ENCODE measurements at regions not wholly inside any gene's neighbourhood (a gene's known extent, or its start where the extent isn't known, plus 50 kb on each side); places are given as distances from the start of the nearest gene placed in this dataset.

DNA sequence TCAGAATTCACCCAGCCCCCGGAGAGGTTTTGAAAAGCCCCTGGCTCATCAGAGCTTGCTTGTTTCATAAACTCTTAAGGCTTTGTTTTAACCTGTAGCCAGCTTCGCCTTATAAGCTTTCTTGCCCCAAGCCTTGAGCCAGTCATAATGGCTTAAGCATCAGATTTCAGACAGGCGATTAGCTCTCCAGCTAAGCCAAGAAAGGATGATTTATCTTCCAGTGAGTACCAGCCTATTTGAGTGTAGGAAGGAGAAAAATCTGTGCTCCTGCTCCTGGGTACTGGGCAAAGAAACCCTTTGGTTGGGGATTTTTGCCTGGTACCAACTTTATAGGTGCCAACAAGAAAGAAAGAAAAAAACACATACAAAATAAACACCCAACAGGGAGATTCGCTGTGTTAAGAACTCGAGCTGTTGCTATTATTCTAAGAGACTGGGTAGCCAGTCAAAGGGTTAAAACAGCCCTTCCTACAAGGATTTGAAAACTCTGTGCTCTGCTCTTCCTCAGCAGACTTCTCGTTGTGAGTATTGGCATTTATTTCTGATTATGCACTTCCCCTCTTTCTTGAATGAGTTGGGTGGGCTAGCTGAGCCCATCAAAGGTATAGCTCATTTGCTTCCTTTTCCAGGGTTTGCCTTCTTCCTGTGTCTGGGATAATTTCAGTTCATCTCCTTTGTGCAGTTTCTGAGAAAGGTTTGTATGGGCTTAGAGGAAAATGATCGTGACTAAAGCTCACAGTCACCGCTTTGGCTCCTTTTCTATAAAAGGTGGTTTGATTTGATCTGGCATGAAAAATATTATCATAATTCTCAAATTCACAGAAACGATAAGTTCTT lies 157.2 kb upstream of the DMRT1 start (continued):
- TF ChIP-seq TBX2 (CRISPR knock-in tag; IDR thresholded peaks at IDR 0.05; ENCODE audit: borderline replicate concordance) (no peak), POLR2AphosphoS5 (IDR thresholded peaks at IDR 0.05; ENCODE audit: low read depth, low read length) (peak; percentile 54), SMAD3 (CRISPR knock-in tag; IDR thresholded peaks at IDR 0.05) (no peak), KDM5B (CRISPR knock-in tag; IDR thresholded peaks at IDR 0.05; ENCODE audit: borderline replicate concordance) (no peak), DMAP1 (CRISPR knock-in tag; IDR thresholded peaks at IDR 0.05) (no peak), GATAD2A (CRISPR knock-in tag; IDR thresholded peaks at IDR 0.05) (0 out of 2 replicates have a peak, but pooled peaks have one; percentile 0), ZNF362 (CRISPR knock-in tag; IDR thresholded peaks at IDR 0.05; ENCODE audit: borderline replicate concordance) (no peak), CHD2 (IDR thresholded peaks at IDR 0.05; ENCODE audit: low read depth, low read length) (no peak), SAFB2 (CRISPR knock-in tag; IDR thresholded peaks at IDR 0.05; ENCODE audit: borderline replicate concordance, low read depth) (no peak), SNAPC2 (CRISPR knock-in tag; IDR thresholded peaks at IDR 0.05) (no peak), FOXA3 (CRISPR knock-in tag; IDR thresholded peaks at IDR 0.05) (no peak), PAF1 (CRISPR knock-in tag; IDR thresholded peaks at IDR 0.05) (no peak; the same call in 1 of the 2 replicates), ZZZ3 (CRISPR knock-in tag; IDR thresholded peaks at IDR 0.05; ENCODE audit: borderline replicate concordance) (no peak), RARG (CRISPR knock-in tag; IDR thresholded peaks at IDR 0.05; ENCODE audit: low read depth) (no peak), ZNF17 (CRISPR knock-in tag; IDR thresholded peaks at IDR 0.05) (no peak), KAT7 (CRISPR knock-in tag; IDR thresholded peaks at IDR 0.05; ENCODE audit: borderline replicate concordance) (peak; percentile 14; the same call in 1 of the 2 replicates), ZNF883 (CRISPR knock-in tag; IDR thresholded peaks at IDR 0.05; ENCODE audit: not compliant biosample characterization) (no peak), BCL3 (CRISPR knock-in tag; IDR thresholded peaks at IDR 0.05) (no peak), RBFOX2 (IDR thresholded peaks at IDR 0.05; ENCODE audit: low read depth, low read length) (peak; percentile 35; the same call in 1 of the 2 replicates), ZNF260 (CRISPR knock-in tag; IDR thresholded peaks at IDR 0.05; ENCODE audit: borderline replicate concordance, low read depth) (no peak), MED1 (CRISPR knock-in tag; IDR thresholded peaks at IDR 0.05) (peak; percentile 11; the same call in 1 of the 2 replicates), ZNF546 (CRISPR knock-in tag; conservative IDR thresholded peaks at IDR 0.05) (no peak), ZBTB21 (CRISPR knock-in tag; IDR thresholded peaks at IDR 0.05) (no peak)
- TF ChIP-seq, protein P1, sequence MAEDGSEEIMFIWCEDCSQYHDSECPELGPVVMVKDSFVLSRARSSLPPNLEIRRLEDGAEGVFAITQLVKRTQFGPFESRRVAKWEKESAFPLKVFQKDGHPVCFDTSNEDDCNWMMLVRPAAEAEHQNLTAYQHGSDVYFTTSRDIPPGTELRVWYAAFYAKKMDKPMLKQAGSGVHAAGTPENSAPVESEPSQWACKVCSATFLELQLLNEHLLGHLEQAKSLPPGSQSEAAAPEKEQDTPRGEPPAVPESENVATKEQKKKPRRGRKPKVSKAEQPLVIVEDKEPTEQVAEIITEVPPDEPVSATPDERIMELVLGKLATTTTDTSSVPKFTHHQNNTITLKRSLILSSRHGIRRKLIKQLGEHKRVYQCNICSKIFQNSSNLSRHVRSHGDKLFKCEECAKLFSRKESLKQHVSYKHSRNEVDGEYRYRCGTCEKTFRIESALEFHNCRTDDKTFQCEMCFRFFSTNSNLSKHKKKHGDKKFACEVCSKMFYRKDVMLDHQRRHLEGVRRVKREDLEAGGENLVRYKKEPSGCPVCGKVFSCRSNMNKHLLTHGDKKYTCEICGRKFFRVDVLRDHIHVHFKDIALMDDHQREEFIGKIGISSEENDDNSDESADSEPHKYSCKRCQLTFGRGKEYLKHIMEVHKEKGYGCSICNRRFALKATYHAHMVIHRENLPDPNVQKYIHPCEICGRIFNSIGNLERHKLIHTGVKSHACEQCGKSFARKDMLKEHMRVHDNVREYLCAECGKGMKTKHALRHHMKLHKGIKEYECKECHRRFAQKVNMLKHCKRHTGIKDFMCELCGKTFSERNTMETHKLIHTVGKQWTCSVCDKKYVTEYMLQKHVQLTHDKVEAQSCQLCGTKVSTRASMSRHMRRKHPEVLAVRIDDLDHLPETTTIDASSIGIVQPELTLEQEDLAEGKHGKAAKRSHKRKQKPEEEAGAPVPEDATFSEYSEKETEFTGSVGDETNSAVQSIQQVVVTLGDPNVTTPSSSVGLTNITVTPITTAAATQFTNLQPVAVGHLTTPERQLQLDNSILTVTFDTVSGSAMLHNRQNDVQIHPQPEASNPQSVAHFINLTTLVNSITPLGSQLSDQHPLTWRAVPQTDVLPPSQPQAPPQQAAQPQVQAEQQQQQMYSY (CRISPR knock-in tag; IDR thresholded peaks at IDR 0.05): no peak

Measured in HepG2 (cell line).